COLO668 (cell line): ENCODE measurements at regions not wholly inside any gene's neighbourhood (a gene's known extent, or its start where the extent isn't known, plus 50 kb on each side); places are given as distances from the start of the nearest gene placed in this dataset.

ENCODE experiments used
- DNase-seq: peaks from one replicate; lab custom pipeline; 2025; ENCODE audit not compliant: unreplicated experiment; lab: John Stamatoyannopoulos, UW

- DNase-seq: no peak
These were observed 2106.6 kb upstream of the CELF4 start for GRCh38 chr18:39672171-39672570.

GRCh38 chr18:39667905-39668304, 2102.3 kb upstream of the CELF4 start:
- DNase-seq: no peak

DNA sequence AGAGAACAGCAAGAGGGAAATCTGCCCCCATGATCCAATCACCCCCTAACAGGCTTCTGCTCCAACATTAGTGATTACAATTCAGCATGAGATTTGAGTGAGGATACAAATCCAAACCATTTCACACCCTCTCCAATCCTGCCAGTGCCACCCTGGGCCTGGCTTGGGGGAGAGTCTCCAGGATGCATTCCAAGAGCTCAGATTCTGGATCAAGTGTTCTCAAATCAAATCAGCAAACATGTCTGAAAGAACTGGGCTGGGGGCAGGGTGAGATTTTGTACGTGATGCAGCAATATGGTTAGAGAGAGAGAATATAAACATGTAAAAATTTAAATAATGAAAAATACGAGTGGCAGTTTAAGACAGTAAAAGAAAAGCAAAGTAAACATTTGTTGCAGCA, 2100.9 kb upstream of the CELF4 start:
- DNase-seq: no peak

GRCh38 chr18:39661856-39662366, 2096.3 kb upstream of the CELF4 start:
- DNase-seq: no peak

DNA sequence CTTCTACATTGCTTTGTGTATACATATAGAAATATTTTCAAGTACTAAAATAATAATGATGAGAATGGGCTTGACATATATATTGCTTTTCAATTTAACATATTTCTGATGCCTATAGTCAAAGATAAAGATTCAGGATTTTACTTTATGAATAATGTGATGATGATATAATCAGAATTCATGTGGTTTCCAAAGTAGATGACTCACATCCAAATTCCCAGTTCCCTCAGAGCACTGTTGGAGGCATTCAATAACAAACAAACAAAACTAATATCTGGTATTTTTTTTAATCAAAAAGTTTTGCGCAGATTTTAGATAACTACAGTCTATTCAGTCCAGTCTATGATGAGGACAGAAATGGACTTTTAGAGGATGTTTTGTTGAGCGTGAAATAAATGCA, 2094.5 kb upstream of the CELF4 start:
- no peak for DNase-seq

DNA sequence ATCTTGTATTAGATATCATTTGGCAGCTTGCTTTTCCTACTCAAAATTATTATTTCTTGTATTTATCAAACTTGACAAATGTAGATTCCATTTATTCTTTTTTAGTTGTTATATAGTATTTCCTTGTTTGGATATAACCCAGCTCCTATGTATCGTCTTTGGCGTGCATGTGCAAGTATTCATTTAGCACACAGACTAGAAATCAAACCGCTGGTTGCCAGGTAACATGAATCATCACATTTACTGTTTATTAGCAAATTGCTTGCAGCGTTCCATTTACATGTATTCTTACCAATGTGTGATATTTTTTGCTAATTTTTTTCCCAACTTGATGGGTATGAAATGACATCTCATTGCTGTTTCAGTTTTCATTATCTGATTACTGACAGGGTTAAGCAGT, 2089.7 kb upstream of the CELF4 start:
- DNase-seq: no peak

DNA sequence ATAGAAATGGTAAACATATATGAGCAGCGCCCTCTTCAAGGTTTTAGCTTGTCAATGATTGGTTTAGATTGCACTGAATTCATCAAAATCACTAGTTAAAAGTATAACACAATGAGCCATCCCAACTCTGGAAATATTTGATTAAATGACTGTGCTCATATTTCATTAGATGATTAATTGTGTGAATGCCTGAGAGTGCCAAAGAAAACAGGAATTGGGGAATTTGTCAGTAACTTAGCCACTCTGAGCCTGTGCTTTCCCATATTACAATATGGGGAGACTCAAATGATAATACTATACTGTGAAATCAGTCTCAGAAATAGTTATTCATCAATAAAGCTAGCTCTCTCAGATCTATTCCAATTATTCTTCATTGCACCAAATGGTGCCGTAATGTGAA, 2087.6 kb upstream of the CELF4 start:
- DNase-seq: no peak

- DNase-seq: no peak
These were observed 2083.0 kb upstream of the CELF4 start for GRCh38 chr18:39648616-39649015.

DNA sequence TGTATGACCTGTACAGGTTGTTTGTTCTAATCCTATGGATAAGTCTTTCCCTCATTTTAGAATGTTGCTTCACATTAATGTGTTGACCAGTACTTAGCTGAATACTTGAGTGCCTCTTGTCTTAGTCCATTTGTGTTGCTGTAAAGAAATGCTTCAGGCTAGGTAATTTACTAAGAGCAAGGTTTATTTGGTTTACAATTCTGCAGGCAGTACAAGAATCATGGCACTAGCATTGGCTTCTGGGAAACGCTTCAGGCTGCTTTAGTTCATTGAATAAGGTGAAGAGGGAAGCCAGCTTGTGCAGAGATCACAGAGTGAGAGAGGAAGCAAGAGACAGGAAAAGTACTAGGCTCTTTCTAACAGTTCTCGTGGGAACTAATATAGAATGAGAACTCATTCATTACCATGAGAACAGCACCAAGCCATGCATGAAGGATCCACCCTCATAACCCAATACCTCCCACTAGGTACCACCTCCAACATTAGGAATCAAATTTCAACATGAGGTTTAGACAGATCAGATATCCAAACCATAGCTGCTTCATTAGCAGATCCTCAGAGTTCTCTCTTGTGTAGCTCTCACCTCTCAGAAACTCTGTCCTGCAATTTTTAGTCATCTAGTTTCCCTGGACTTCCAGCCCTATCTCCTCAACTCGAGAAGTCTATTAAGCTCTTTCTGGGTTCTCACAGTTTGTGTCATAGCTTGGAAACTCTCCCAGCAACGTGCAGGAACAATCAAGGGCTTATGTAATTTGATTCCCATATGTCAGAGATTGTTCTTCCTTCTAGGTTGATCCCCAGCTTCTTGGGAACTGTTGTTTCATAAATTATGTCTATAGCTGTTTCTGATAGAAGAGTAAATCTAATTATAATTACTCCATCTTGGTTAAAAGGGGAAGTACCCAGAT, 2082.3 kb upstream of the CELF4 start:
- DNase-seq: peak; percentile 34

DNA sequence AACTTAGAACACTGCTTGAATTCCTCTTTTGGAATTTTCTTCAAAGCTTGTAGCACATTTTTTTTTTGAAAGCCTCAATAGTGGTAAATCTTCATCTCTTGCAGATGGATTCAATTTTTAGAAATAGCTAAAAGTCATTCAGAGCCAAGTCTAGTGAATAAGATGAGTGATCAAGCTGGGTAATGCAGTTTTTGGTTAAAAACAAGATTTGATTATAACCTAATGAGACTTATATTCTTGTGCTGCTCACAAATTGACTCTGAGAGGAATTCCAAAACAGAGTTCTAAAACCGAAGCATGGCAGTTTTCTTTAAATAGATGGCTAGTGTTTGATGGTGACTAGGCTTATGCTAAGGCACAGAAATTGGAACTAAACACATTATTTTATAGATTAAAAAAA, 2072.6 kb upstream of the CELF4 start:
- DNase-seq: no peak

DNA sequence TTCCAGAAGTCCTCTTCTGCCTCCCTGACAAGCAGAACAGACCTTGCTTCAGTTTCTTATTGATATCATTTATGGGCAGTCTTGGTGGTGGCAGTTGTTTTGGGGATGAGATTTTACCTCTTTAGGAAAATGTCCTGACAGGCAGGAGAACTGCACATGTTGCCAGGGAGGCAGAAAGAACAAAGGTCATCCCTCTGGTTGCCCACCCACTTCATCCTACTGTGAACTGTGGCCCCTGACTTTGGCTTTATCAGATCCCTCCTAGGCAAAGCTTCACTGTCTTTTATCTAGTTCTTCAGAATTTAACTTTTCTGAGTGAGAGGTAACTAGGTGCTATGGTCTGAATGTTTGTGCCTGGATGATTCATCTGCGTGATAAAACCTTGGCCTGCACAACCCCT, 2071.3 kb upstream of the CELF4 start:
- no peak for DNase-seq

GRCh38 chr18:39635966-39636365, 2070.4 kb upstream of the CELF4 start:
- no peak for DNase-seq

DNA sequence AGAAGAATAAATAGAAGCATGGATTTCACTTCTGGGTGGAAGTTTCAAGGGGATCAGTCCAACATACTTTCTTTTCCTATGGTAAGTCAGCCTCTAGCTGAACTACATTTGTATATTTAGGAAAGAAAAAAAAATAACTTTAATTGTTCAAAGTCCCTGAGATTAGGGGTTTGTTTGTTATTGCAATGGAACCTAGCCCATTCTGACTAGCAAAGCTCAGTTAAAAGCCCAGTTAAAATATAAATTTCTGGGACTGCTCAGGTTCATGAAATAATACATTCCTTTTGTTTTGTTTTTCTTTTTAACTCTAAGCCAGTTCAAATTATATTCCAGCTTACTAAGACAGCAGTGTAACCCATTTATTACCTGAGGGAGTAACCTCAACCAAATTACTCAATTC, 2069.6 kb upstream of the CELF4 start:
- no peak for DNase-seq

DNA sequence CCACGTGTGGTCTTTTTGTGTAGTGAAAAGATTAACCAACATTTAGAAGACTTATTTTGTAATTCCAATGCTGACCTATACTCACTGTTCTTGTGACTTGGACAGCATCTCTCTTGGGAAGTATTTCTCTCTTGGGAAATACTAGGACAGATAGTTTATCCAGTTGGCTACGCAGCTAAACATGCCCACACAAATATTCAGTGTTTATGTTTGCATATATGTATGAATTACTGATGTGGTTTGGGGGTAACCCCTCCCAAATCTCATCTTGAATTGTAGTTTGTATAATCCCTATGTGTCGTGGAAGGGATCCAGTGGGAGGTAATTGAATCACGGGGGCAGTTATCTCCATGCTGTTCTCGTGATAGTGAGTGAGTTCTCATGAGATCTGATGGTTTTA, 2062.3 kb upstream of the CELF4 start:
- DNase-seq: no peak

- DNase-seq: no peak
These were observed 2059.4 kb upstream of the CELF4 start for GRCh38 chr18:39624961-39625360.

- DNase-seq: no peak
These were observed 2056.8 kb upstream of the CELF4 start for GRCh38 chr18:39622431-39622830.

- DNase-seq: no peak
These were observed 2055.1 kb upstream of the CELF4 start for GRCh38 chr18:39620551-39621168.

DNA sequence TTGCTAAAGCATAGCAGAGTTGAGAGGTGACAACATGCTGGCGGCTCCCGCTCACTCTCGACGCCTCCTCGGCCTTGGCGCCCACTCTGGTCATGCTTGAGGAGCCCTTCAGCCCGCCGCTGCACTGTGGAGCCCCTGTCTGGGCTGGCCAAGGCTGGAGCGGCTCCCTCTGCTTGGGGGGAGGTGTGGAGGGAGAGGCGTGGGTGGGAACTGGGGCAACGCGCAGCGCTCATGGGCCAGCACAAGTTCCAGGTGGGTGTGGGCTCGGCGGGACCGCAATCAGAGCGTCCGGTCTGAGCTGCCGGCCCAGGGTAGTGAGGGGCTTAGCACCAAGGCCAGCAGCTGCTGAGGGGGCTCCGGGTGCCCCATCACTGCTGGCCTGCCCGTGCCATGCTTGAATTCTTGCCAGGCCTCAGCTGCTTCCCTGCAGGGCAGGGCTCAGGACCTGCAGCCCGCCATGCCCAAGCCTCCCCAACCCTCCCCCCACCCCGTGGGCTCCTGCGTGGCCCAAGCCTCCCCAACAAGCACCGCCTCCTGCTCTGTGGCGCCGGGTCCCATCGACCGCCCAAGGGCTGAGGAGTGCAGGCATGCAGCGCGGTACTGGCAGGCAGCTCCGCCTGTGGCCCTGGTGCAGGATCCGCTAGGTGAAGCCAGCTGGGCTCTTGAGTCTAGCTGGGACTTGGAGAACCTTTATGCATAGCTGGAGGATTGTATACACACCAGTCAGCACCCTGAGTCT, 2052.8 kb upstream of the CELF4 start:
- DNase-seq: no peak

- no peak for DNase-seq
These were observed 2045.9 kb upstream of the CELF4 start for GRCh38 chr18:39611381-39612100.

GRCh38 chr18:39607034-39607433, 2041.4 kb upstream of the CELF4 start:
- DNase-seq: no peak

- DNase-seq: no peak
These were observed 2039.2 kb upstream of the CELF4 start for GRCh38 chr18:39604836-39605235.
